ENCODE measurements at regions not wholly inside any gene's neighbourhood (a gene's known extent, or its start where the extent isn't known, plus 50 kb on each side); places are given as distances from the start of the nearest gene placed in this dataset.
"Not testable (repeated sequence)": the region's sequence is repeated elsewhere in the genome, so short reads cannot be mapped to it uniquely, and the experiment has no call there.

- Histone ChIP-seq H3K36me3 (no peaks in the 10 kb centered on the region), H3K9me3 (replicated peaks) (no peaks in the 10 kb centered on the region), H3K27me3 (no peaks in the 10 kb centered on the region), H3K4me3 (no peak overlapping the region), H3K27ac (no peak overlapping the region), H3K4me1 (no peaks in the 10 kb centered on the region)
- no peak for DNase-seq
Observed at GRCh38 chr11:22567759-22568158, 57.9 kb downstream of the FANCF start.

DNA sequence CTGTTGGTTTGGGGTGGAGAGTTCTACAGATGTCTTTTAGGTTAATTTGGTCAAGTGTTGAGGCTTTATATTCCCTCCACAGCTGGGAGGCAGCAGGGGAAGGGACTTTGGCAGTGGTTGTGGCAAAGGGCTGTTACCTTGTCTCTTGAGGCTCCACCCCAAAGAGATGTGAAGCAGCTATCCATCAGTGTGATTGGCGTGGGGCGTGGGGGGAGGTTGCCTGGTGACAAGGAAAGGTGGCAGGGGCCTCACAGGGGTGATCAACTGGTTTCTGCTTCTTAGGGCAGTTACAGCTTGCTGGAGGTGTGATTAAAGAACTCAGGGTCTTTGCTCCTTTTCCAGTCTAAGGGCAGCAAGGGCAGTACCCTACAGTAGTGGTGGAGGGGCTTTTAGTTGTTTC, 59.3 kb downstream of the FANCF start:
- no peak overlapping the region for H3K4me3 ChIP-seq
- no peak overlapping the region for H3K27ac ChIP-seq
- no peaks in the 10 kb centered on the region for H3K9me3 ChIP-seq (replicated peaks)
- H3K4me1 ChIP-seq = no peaks in the 10 kb centered on the region
- no peaks in the 10 kb centered on the region for H3K27me3 ChIP-seq
- no peak for DNase-seq
- no peaks in the 10 kb centered on the region for H3K36me3 ChIP-seq

GRCh38 chr11:22561283-22561682, 64.3 kb downstream of the FANCF start:
- Histone ChIP-seq H3K4me3 (no peak overlapping the region), H3K27ac (no peak overlapping the region), H3K27me3 (no peaks in the 10 kb centered on the region), H3K36me3 (no peaks in the 10 kb centered on the region), H3K9me3 (replicated peaks) (0 out of 2 replicates have a peak, but pooled peaks cover 2% of the 10 kb centered on the region), H3K4me1 (peaks cover 9% of the 10 kb centered on the region)
- no peak for DNase-seq

GRCh38 chr11:22559416-22559815, 66.2 kb downstream of the FANCF start:
- Histone ChIP-seq H3K36me3 (no peaks in the 10 kb centered on the region), H3K4me3 (no peak overlapping the region), H3K9me3 (replicated peaks) (0 out of 2 replicates have a peak, but pooled peaks cover 2% of the 10 kb centered on the region), H3K27me3 (no peaks in the 10 kb centered on the region), H3K27ac (no peak overlapping the region), H3K4me1 (peaks cover 9% of the 10 kb centered on the region)
- no peak for DNase-seq

GRCh38 chr11:22558664-22559063, 67.0 kb downstream of the FANCF start:
- no peaks in the 10 kb centered on the region for H3K27me3 ChIP-seq
- no peak overlapping the region for H3K4me3 ChIP-seq
- no peaks in the 10 kb centered on the region for H3K36me3 ChIP-seq
- peaks cover 2% of the 10 kb centered on the region; the same call in 1 of the 2 replicates for H3K9me3 ChIP-seq (replicated peaks)
- DNase-seq = peak; percentile 35 to 71
- H3K4me1 ChIP-seq = peaks cover 9% of the 10 kb centered on the region
- H3K27ac ChIP-seq = 0 out of 2 replicates have a peak overlapping the region, but pooled peaks have one; percentile 0

- DNase-seq = no peak
- peaks cover 9% of the 10 kb centered on the region for H3K4me1 ChIP-seq
- H3K27ac ChIP-seq = no peak overlapping the region
- no peaks in the 10 kb centered on the region for H3K36me3 ChIP-seq
- no peaks in the 10 kb centered on the region for H3K27me3 ChIP-seq
- H3K9me3 ChIP-seq (replicated peaks) = peaks cover 2% of the 10 kb centered on the region; the same call in 1 of the 2 replicates
- H3K4me3 ChIP-seq = no peak overlapping the region
Observed at GRCh38 chr11:22556381-22556780, 69.2 kb downstream of the FANCF start.

GRCh38 chr11:22555881-22556280, 69.7 kb downstream of the FANCF start:
- Histone ChIP-seq H3K36me3 (no peaks in the 10 kb centered on the region), H3K4me3 (no peak overlapping the region), H3K27me3 (no peaks in the 10 kb centered on the region), H3K9me3 (replicated peaks) (peaks cover 2% of the 10 kb centered on the region; the same call in 1 of the 2 replicates), H3K4me1 (peaks cover 9% of the 10 kb centered on the region), H3K27ac (no peak overlapping the region)
- no peak for DNase-seq

DNA sequence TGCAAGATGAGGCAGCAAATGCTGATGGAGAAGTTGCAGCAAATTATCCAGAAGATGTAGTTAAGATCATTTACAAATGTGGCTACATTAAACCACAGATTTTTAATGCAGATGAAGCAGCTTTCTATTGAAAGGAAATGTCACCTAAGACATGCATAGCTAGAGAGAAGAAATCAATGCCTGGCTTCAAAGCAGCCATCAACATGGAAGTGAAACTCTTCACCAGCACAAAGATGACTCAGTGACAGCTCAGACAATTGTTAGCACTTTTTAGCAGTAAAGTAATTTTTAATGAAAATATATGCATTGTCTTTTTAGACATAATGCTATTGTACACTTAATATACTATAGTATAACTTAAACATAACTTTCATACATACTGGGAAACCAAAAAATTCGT, 71.4 kb downstream of the FANCF start:
- H3K4me3 ChIP-seq = no peak overlapping the region
- peaks cover 5% of the 10 kb centered on the region for H3K4me1 ChIP-seq
- no peak overlapping the region for H3K27ac ChIP-seq
- H3K9me3 ChIP-seq (replicated peaks) = peaks cover 2% of the 10 kb centered on the region; the same call in 1 of the 2 replicates
- no peaks in the 10 kb centered on the region for H3K36me3 ChIP-seq
- H3K27me3 ChIP-seq = no peaks in the 10 kb centered on the region
- DNase-seq = no peak

- H3K27ac ChIP-seq = no peak overlapping the region
- no peak for DNase-seq
- no peaks in the 10 kb centered on the region for H3K27me3 ChIP-seq
- peaks cover 2% of the 10 kb centered on the region; the same call in 1 of the 2 replicates for H3K9me3 ChIP-seq (replicated peaks)
- H3K4me3 ChIP-seq = no peak overlapping the region
- no peaks in the 10 kb centered on the region for H3K4me1 ChIP-seq
- no peaks in the 10 kb centered on the region for H3K36me3 ChIP-seq
Observed at GRCh38 chr11:22552885-22553284, 72.7 kb downstream of the FANCF start.

- no peaks in the 10 kb centered on the region for H3K36me3 ChIP-seq
- no peak overlapping the region for H3K27ac ChIP-seq
- DNase-seq = no peak
- no peak overlapping the region for H3K4me3 ChIP-seq
- H3K9me3 ChIP-seq (replicated peaks) = no peaks in the 10 kb centered on the region
- H3K4me1 ChIP-seq = no peaks in the 10 kb centered on the region; the same call in 1 of the 2 replicates
- no peaks in the 10 kb centered on the region for H3K27me3 ChIP-seq
Observed at GRCh38 chr11:22546746-22547145, 78.9 kb downstream of the FANCF start.

DNA sequence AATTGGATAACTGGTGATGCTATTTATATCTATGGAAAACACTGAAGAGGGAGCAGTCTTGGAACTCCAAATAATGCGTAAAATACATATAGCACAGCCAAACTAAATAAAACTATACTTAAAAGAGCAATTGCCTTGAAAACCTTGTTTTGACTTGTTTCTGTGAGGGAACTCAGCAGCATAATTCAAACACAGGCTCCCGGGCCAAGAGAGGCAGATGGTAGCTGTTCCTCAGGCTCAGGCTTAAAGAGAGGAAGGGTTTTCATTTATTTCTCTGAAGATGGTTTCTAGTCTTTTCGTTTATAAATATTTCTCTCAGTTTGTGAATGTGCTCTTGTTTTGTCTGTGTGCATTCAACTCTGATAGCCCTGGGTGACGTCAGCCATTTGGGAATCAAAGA, 82.4 kb downstream of the FANCF start:
- DNase-seq = no peak
- Histone ChIP-seq H3K36me3 (no peaks in the 10 kb centered on the region), H3K4me3 (no peak overlapping the region), H3K9me3 (replicated peaks) (no peaks in the 10 kb centered on the region), H3K4me1 (no peaks in the 10 kb centered on the region; the same call in 1 of the 2 replicates), H3K27me3 (no peaks in the 10 kb centered on the region), H3K27ac (no peak overlapping the region)

GRCh38 chr11:22539821-22540256, 85.8 kb downstream of the FANCF start:
- H3K27ac ChIP-seq = no peak overlapping the region
- no peak overlapping the region for H3K4me3 ChIP-seq
- no peaks in the 10 kb centered on the region for H3K27me3 ChIP-seq
- no peaks in the 10 kb centered on the region for H3K36me3 ChIP-seq
- peaks cover 10% of the 10 kb centered on the region for H3K4me1 ChIP-seq
- peak; percentile 12 to 65 for DNase-seq
- H3K9me3 ChIP-seq (replicated peaks) = no peaks in the 10 kb centered on the region

- peak in 1 of 2 experiments; percentile 16 for DNase-seq
- H3K36me3 ChIP-seq = no peaks in the 10 kb centered on the region
Observed at GRCh38 chr11:22536071-22536470, 89.6 kb downstream of the FANCF start.

DNA sequence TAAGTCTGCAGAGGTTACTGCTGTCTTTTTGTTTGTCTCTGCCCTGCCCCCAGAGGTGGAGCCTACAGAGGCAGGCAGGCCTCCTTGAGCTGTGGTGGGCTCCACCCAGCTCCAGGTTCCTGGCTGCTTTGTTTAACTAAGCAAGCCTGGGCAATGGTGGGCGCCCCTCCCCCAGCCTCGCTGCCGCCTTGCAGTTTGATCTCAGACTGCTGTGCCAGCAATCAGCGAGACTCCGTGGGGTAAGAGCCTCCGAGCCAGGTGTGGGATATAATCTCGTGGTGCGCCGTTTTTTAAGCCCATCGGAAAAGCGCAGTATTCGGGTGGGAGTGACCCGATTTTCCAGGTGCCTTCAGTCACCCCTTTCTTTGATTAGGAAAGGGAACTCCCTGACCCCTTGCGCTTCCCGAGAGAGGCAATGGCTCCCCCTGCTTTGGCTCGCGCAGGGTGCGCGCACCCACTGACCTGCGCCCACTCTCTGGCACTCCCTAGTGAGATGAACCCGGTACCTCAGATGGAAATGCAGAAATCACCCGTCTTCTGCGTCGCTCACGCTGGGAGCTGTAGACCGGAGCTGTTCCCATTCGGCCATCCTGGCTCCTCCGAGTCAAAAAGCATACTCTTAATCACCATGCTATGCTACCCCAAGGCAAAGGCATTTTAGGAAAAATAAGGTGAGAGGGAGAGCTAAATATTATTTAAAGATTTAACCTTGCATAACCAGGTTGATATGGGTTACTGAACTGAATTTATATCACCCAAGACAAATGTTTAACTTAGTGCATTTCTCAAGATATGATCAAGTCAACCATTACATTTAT, 96.8 kb downstream of the FANCF start:
- H3K27me3 ChIP-seq; H3K27ac ChIP-seq; H3K9me3 ChIP-seq (replicated peaks); H3K4me3 ChIP-seq; DNase-seq; H3K4me1 ChIP-seq; H3K36me3 ChIP-seq: not testable (repeated sequence)

More at GRCh38 chr11:22536071-22536470, 89.6 kb downstream of the FANCF start:
- H3K4me3 ChIP-seq = no peak overlapping the region
- H3K27me3 ChIP-seq = no peaks in the 10 kb centered on the region
- no peaks in the 10 kb centered on the region for H3K9me3 ChIP-seq (replicated peaks)
- peaks cover 10% of the 10 kb centered on the region for H3K4me1 ChIP-seq
- no peak overlapping the region for H3K27ac ChIP-seq

GRCh38 chr11:22522225-22522624, 103.4 kb downstream of the FANCF start:
- DNase-seq = no peak
- no peaks in the 10 kb centered on the region for H3K36me3 ChIP-seq
- H3K27me3 ChIP-seq = no peaks in the 10 kb centered on the region
- no peaks in the 10 kb centered on the region; the same call in 1 of the 2 replicates for H3K4me1 ChIP-seq
- H3K4me3 ChIP-seq = no peak overlapping the region
- no peaks in the 10 kb centered on the region for H3K9me3 ChIP-seq (replicated peaks)
- H3K27ac ChIP-seq = no peak overlapping the region
